Mucosa of descending colon (tissue), 3 donors: ENCODE measurements at regions not wholly inside any gene's neighbourhood (a gene's known extent, or its start where the extent isn't known, plus 50 kb on each side); places are given as distances from the start of the nearest gene placed in this dataset.

Source experiments
- ATAC-seq: fragments of 200-7000 bp; cut with Tn5 transposase; one replicate; pipeline ENCODE4 v1.9.1; 2020; ENCODE audit warnings: mild to moderate bottlenecking, moderate library complexity
- DNase-seq, 3 donors: peaks; one replicate each; pipeline ENCODE4 v3.0.0-alpha.2; 2020
- H3K36me3 ChIP-seq: fragments of 200-600 bp; one replicate; pipeline ENCODE4 v1.8.0; 2021; ENCODE audit warnings: low read depth, mild to moderate bottlenecking
- H3K4me1 ChIP-seq: fragments of 200-600 bp; one replicate; pipeline ENCODE4 v1.8.0; 2021; ENCODE audit warnings: low read depth, mild to moderate bottlenecking
- H3K4me3 ChIP-seq: fragments of 200-600 bp; one replicate; pipeline ENCODE4 v1.8.0; 2021; ENCODE audit warnings: mild to moderate bottlenecking
- H3K9me3 ChIP-seq: fragments of 200-600 bp; one replicate; pipeline ENCODE4 v1.8.0; 2021; ENCODE audit warnings: mild to moderate bottlenecking
- CTCF ChIP-seq: fragments of 200-600 bp; IDR thresholded peaks from one replicate; pipeline ENCODE4 v1.8.0; 2022; ENCODE audit warnings: antibody characterized with exemption, mild to moderate bottlenecking
- intact Hi-C, 2 donors: fragments of 100-400 bp; cut with DNase I in 1 of 2; cut with micrococcal nuclease in 1 of 2; formaldehyde crosslinking; loops; one replicate each; pipeline versions ENCODE4 v1.11.0 to v1.11.1; 2022; cut with DNase I, micrococcal nuclease
- donor health status: DM: no; HTN: no; CAD: no; lungs with moderate emphysema.
- donor health status: DM: no; HTN: no; CAD: no.
- donor health status: DM: no; HTN: yes; CAD: no.

- intact Hi-C loops, result no loop called here
Observed at GRCh38 chr1:189986516-189986915, 491.1 kb downstream of the BRINP3 start.

GRCh38 chr1:189987509-189987908, 490.2 kb downstream of the BRINP3 start:
- intact Hi-C loops, result no loop called here
- Histone ChIP-seq H3K9me3 (peaks cover 1% of the 10 kb centered on the region), H3K4me3 (no peak overlapping the region), H3K4me1 (no peaks in the 10 kb centered on the region), H3K36me3 (no peaks in the 10 kb centered on the region)
- no peak for TF ChIP-seq CTCF
- DNase-seq, result no peak
- no peak for ATAC-seq

More at GRCh38 chr1:189986516-189986915, 491.1 kb downstream of the BRINP3 start:
- no peaks in the 10 kb centered on the region for H3K4me1 ChIP-seq
- no peaks in the 10 kb centered on the region for H3K9me3 ChIP-seq
- TF ChIP-seq CTCF, result no peak
- ATAC-seq (no peak), DNase-seq (no peak)
- H3K4me3 ChIP-seq, result no peak overlapping the region
- no peaks in the 10 kb centered on the region for H3K36me3 ChIP-seq

- no peak for ATAC-seq
- Histone ChIP-seq H3K9me3 (peaks cover 7% of the 10 kb centered on the region), H3K36me3 (no peaks in the 10 kb centered on the region), H3K4me3 (no peak overlapping the region), H3K4me1 (no peaks in the 10 kb centered on the region)
- TF ChIP-seq CTCF, result no peak
- peak in 1 of 3 donors; percentile 16 for DNase-seq
- intact Hi-C loops, result no loop called here
Observed at GRCh38 chr1:189992856-189993255, 484.8 kb downstream of the BRINP3 start.

- intact Hi-C loops, result no loop called here
- H3K4me1 ChIP-seq, result no peaks in the 10 kb centered on the region
- ATAC-seq, result no peak
- DNase-seq, result no peak
- H3K36me3 ChIP-seq, result no peaks in the 10 kb centered on the region
- no peaks in the 10 kb centered on the region for H3K9me3 ChIP-seq
- no peak overlapping the region for H3K4me3 ChIP-seq
- TF ChIP-seq CTCF, result no peak
Observed at GRCh38 chr1:190000365-190000872, 477.2 kb downstream of the BRINP3 start.

- DNase-seq (no peak), ATAC-seq (no peak)
- Histone ChIP-seq H3K36me3 (no peaks in the 10 kb centered on the region), H3K4me3 (no peak overlapping the region), H3K4me1 (no peaks in the 10 kb centered on the region), H3K9me3 (no peaks in the 10 kb centered on the region)
- no peak for TF ChIP-seq CTCF
- intact Hi-C loops, result no loop called here
Observed at GRCh38 chr1:190001187-190001586, 476.5 kb downstream of the BRINP3 start.

- intact Hi-C loops, result no loop called here
- TF ChIP-seq CTCF, result no peak
Observed at GRCh38 chr1:190003376-190003775, 474.3 kb downstream of the BRINP3 start.

More at GRCh38 chr1:190003376-190003775, 474.3 kb downstream of the BRINP3 start:
- Histone ChIP-seq H3K4me3 (no peak overlapping the region), H3K4me1 (no peaks in the 10 kb centered on the region), H3K36me3 (no peaks in the 10 kb centered on the region), H3K9me3 (no peaks in the 10 kb centered on the region)
- DNase-seq, result no peak
- ATAC-seq, result no peak
